Activated T-cell treated with anti-CD3 and anti-CD28 coated beads for 48 hours (primary cell): ENCODE measurements at regions not wholly inside any gene's neighbourhood (a gene's known extent, or its start where the extent isn't known, plus 50 kb on each side); places are given as distances from the start of the nearest gene placed in this dataset.

Experiments
- DNase-seq: peaks from one replicate; pipeline ENCODE4 v3.0.0-alpha.2; 2020; ENCODE audit warnings: low read depth

DNA sequence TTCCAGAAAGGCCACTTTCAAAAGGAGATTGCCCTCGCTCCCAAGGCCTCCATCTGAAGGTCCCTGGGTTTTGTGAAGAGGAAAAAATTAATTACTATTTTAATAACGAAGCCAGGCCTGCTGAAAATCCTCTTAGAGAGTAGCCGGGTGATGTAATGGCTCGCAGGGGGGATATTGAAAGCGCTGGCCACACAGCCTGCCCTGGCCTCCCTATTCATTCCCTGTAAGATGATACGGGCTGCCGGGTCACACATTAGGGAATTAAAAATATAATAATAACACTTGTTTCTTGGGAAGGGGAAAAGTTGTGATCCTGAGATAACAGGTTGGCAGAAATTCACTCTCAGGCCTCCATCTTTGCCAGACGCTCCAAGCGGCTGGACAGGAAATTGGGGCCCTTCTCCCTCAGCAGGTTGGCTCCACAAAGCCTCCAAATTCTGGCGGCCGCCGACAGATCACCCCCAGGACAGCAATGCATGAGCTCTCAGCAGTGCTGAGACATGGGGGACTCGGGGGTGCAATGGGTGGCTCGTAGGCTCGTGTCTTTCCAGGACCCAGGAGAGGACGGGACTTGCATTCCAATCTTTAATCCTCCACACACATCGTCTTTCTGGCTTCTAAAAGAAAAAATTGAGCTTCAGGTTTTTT, 299.9 kb upstream of the SALL3 start:
- DNase-seq: no peak

DNA sequence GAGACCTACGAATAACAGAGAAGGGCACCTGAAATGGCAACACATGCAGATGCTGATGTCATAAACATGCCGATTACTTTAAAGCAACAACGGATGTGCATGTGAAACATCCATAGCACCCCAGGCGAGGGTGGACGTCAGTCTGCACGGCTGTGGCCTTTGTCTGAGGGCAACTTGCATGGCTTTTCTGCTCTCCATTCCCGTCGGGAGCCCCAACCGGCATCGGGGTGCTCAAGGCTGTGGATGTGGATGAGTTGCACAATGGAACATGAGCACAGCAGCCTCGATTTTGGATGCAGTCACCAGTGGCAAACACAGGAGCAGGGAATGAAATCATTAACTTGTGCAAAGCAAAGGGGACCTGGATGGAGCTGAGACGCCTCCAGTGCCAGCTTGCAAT, 298.2 kb upstream of the SALL3 start:
- DNase-seq: no peak

DNA sequence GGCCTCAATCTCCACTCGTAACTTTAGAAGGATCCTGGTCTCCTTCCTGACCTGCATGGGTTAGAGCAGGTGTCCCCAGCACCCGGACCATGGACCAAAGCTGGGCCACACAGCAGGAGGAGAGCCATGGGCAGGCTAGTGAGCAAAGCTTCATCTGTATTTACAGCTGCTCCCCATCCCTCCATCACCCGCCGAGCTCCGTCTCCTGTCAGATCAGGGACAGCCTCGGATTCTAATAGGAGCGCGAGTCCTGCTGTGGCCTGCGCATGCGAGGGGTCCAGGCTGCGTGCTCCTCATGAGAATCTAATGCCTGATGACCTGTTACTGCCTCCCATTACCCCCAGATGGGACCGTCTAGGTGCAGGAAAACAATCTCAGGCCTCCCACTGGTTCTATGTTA, 297.7 kb upstream of the SALL3 start:
- no peak for DNase-seq

DNA sequence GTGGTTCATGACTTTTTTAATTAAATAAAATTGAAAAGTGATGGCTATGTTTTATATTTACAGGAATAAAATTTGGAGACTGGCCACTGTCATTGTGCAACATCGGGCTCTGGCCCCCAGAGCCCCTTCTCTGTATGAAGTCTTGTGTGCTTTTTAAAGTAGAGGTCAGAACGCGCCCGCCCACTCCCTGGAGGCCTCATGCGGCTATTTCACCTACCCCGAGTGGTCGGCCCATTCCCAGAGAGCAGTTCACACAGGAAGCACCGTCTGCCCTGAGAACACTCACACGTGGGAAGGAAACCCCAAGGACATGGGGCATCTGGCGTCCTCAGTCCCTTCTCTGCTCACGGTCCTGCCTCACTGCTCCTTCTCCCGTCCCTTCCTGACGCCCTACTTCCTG, 296.9 kb upstream of the SALL3 start:
- no peak for DNase-seq

DNA sequence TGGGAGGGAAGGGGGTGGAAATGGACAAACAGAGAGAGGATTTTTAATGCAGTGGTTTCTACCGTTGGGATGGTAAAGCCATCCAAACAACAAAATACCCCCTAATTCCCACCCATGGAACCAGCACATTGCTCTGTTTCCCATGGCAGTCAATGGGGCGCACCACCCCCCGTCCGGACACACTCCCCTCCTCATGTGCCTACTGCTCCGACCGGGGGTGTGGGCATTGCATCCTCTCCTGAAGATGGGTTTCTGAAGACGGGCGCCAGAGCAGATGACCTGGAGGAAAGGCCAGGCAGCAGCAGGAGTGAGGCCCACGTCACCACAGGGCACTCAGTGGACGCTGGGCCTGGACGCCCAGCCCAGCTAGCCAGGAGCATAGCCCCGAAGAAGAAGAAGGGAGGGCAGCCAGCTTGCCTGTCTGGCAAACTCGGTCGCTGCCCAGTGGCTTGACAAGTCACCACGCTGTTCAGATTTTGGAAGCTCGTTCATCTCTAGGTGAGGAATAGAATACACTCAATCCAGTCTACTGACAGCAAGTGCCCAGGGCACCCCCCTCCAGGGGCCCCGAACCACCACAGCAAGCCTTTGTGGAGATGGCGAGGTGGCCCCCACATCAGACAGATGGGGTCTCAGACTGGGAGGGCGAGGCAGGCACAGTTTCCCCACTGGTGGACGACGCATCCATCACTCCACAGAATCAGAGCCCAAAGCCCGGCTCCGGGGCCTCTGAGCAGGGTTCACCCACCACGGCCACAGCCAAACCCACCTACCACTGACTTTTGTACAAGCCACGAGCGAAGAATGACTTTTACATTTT, 296.2 kb upstream of the SALL3 start:
- DNase-seq: no peak

DNA sequence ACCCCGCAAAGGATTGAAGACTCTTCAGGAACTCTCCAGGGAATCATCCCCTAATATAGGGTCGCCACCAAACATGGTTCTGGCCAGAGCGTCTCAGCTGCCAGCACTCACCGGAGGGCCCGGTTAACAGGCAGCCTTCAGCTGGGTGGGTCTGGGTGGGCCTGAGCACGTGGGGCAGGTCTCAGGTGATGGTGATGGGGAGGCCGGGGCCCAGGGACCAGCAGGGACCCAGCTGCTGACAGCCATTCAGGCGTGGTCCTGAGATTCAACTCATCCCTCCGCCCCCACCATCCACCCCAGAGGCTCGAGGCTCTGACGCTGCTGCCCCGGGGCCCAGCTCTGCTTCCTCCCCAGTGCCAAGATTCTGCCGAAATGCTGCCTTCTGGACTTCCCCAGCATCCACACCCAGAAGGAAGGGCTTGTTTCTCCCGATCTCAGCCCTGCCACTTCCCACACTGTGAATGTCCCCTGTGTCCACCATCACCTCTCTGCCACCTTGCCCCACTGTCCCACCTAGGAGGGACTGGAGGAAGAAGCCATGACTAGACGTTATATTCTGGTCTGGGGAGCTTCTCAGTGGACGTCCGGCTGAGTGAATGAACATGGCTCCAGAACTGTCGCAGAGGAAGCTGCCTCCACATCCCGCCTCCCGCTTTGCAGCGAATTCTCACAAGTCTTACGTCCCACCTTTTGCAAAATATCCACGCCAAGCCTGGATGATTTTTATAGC, 294.2 kb upstream of the SALL3 start:
- DNase-seq: no peak

DNA sequence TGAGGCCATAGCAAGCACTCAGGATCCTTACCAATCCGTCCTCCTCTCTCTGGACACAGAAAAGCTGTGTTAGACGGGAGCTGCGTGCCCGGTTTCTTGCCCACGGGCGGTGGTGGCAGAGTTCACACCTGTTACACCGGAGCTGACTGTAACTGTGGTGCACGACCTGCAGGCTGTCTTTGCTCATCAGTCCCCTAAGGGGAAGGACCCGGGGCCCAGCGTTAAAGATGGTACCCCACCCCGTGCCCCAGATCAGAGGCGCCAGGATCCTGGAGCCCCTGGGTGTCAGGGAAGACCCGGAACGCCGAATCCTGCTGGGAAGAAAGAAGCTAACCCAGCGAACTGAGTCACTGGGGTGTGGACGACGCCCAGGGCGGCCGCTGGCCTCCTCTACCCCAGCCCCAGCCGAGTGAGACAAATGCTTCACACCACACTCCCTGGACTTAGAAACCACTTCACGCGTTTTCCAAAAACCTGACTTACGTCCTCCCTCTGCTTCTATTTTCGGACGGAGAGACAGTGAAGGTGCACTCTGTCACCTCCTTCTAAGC, 293.6 kb upstream of the SALL3 start:
- no peak for DNase-seq

DNA sequence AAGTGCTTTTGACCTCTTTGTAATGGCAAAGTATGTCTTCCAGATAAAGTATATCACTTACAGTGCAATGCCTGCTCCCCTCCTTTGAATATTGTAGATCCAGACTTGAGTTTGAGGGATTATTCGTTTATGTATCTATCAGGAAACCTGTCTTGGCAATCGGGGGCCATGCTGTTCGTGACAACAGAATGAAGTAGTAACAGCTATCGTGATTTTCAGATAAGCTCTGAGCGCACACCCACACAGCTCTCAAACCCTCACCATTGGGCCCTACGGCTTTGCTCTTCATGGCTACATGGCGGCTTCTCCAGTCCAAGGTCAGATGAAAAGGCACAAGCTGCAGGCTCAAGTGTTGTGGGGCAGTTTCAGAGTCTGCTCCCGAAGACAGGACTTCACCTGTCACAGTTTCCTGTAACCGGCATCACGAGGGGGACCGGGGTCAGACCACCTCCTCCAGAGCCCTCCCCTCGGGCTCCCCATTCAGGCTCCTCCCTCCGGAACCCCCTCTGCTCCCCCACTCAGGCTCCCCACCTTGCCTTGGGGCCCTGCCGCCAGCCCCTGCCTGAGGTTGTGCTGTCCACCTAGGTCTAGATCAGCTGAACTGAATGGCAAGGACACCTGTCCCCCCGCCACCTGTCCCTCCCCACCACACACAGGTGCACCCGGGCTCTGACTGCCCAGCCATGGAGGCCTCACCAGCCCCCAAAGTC, 292.5 kb upstream of the SALL3 start:
- DNase-seq: no peak

DNA sequence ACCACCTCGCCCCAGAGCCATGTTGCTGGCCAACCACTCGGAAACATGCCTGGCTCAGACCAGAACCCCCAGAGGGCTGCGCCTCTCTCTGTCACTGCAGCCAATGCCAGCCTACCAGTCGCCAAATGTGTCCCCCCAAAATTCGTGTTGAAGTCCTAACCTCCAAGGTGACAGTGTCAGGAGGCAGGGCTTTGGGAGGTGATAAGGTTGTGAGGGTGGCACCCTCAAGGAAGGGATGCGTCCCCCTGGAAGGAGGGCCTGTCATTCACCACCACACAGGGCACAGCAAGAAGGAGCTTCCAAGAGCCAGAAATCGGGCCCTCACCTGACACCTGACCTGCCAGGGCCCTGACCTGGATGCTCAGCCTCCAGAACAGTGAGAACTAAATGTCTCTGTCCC, 291.9 kb upstream of the SALL3 start:
- DNase-seq: no peak

DNA sequence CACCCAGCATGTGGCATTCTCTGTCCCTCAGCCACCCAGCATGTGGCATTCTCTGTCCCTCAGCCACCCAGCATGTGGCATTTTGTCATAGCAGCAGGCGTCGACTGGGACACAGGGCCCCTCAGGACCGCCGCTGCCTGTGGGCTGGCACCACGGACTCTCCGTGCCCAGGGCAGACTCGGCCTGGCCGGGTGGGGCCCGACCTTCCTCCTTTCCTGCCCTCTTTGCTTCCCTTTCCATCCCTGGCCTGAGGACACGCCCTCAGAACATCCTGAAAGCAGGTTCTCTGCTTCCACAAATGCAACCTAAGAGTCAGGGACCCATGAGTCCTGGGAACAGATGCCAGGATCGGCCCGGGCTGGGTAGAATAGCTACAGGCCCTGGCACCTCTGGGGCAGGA, 291.4 kb upstream of the SALL3 start:
- DNase-seq: no peak

DNA sequence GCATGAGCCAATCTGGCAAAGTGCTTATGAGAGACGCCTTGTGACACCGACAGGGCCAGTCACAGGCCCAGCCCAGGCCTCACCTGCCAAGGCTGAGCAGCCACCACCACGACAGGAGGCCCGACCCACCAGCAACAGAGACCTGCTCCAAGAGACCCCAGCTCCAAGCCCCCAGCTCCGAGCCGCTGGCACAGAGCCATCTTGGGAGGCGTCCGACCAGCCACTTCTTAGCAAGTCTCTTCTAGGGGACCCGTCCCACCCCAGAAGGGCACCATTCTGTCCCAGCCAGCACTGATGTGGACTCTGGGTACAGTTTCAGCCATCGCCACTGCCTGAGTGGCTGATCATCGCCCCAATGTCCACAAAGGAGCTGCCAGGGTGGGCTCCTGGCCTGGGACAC, 290.7 kb upstream of the SALL3 start:
- DNase-seq: no peak

DNA sequence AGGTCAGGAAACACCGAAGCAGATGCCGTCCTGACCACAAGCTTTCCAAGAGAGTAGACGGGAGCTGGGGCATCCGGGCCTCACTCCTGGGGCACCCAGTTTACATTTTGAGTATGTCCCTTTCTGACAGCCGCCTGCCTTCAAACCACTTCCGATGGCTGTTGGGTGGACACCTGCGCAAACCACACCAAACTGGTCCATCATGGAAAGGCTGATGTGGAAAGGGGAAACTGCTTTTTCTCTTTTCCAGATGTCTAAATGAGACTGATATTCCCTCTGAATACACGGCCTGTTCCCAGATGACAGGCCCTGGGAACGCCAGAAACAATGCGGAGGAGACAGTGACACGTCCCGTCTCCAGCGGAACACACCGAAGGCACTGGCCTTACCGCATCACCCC, 290.0 kb upstream of the SALL3 start:
- no peak for DNase-seq

DNA sequence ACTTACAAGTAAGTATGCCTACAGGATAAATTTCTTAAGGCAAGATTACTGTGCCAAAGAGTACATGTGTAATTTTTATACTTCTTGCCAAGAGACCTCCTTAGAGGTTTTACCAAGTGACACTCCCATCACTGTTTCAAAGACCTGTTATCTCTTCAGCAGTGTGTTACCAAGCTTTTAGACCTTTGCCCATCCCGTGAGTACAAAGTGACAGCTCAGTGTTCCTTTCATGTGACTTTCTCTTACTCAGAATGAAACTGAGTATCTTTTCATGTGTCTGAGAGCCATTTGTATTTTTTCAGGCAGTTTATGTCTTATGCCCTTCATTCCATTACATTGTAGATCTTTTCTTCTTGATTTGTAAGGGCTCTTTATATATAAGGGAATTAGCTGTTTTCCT, 287.5 kb upstream of the SALL3 start:
- DNase-seq: no peak

DNA sequence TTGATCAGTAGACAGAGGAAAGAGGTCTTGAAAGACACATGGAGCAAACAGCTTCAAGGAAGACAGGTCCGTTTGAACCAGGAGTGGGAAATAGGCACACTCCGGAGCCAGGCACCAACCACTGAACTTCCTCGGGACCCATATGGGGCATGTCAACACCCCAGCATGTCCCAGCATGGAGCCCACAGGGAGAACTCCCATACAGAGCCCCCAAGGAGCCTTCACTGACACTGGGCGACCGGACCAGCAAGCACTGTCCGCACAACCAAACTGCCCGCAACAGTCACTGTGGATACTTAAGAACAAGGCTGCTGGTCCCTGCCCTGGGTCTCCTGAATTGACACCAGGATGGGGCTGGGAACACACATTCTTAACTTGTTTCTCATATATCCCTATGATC, 286.2 kb upstream of the SALL3 start:
- no peak for DNase-seq

DNA sequence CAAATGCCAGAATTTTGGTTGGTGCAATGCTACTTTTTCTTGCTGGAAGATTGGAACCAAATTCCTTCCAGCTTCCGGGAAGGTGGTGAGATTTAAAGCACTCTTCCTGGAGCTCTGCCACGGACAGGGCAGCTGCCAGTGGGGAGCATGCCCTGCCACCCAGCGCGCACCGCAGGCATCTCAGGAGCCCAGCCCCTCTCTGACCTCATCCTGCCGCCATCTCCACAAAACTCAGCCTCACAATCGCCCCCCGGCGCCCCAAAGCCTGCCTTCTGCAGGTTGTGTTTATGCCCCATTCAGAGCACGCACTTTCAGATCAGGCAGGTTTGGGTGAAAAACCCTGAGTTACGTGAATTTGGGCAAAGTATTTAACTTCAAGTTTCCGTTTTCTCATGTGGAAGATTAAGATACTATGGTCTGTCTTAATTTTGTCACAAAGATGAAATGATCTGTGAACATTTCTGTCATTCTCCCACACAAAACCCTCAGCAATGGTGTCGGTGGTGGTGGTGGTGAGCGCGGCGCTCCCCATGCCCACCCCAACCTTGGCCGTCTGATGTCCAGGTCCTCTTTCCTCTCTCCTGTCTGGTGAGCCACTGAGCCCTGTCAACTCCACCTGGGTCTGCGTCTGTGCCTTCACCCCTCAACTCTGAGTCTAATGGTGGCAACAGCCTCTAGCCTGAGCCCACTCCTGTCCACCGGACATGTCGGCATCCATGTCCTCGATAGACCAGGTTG, 282.8 kb upstream of the SALL3 start:
- no peak for DNase-seq

DNA sequence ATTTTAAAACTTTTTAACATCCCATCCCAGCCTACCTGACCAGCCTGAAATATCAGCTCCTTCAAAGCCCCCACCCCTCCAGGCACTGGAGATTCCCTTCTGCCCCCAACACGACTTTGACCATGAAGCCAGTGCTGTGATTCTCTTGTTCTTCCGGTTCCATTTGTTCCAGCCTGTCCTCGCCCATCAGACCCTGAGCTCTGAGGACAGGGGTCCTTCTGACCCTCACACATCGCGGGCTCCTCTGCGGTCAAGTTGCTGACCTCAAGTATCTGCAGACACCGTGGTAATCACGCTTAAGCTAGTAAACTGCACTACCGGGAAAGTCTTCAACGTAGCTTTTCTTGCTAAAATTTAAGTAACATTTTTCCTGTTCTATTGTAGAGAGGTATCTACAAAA, 282.2 kb upstream of the SALL3 start:
- no peak for DNase-seq

DNA sequence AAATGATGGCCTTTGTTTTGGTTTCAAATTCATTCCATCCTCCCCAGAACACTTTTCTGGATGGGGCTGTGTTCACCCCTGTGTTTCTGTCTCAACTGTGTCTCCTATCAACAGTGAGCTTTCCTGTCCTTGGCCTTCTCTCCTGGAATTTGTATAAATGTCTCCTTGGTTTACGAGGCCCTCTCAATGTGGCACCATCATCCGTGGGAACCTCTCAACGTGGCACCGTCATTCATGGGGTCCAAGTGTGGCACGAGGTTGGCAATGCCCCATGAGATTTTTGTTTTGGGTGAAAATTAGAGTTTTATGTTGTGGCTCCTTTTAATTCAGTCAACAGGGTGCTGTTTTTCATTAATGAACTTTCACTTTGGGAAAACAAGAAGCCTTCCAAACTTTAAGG, 280.7 kb upstream of the SALL3 start:
- no peak for DNase-seq

DNA sequence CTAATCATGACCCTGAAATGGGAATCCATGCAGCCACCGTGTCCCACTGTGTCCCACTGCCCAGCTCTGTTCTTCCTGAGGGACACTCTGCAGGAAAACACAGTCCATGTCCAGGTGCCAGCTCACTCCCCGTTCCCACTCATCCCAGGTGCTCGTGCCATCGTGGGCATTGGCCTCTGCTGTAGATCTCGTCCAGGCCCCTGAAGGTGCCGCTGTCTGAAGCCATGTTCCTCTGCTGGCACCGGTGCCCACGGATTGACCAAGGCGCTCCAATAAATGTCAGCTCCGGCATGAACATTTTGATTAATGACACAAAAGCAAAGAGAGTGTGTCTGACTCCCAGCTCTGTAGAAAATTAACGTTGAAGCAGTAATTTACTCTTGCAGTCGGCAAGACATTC, 280.1 kb upstream of the SALL3 start:
- no peak for DNase-seq

DNA sequence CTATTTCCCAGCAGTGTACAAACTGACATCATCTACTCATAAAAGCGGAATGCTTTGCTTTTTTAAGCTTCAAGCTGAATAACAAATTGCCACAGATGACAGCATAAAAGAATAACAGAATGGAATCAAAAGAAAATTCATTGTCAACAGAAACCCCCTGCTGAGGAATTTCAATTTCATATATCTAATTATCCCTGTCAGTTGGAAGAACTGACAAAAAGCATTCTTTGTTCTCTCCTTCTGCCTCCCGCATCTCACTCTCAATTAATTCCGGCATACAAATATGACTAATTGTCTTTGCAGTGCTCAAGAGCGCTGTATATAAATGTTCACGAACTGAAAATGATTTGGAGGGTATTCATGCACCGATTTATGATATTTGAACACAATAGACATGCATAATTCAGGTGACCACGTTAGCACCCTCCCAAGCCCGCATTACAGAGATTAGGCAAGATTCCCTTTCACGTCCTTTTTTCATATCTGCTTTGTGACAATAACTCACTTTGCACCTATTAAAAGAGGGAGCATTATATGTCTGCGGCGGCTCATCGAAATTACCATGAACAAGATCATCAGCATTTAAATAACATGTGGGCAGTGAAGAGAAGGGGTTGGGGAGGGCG, 277.7 kb upstream of the SALL3 start:
- no peak for DNase-seq

DNA sequence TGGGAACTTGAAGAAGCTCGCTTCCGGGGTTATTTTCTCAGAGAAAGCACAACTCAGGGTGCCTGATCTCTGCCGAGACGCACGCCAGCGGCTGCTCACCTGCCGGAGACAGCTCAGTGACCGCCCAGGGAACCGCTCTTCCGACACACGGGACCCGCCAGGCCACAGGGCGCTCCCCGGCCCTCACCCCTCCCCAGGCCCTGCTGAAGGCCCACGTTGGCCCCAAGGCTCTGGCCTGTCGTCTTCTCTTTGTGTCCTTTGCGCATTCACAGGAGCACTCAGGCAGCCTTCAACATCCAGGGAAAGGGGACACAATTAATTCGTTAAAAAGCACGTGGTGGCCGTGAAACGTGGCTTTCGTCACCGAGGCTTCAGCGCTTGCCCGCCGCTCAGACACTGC, 276.3 kb upstream of the SALL3 start:
- DNase-seq: no peak

DNA sequence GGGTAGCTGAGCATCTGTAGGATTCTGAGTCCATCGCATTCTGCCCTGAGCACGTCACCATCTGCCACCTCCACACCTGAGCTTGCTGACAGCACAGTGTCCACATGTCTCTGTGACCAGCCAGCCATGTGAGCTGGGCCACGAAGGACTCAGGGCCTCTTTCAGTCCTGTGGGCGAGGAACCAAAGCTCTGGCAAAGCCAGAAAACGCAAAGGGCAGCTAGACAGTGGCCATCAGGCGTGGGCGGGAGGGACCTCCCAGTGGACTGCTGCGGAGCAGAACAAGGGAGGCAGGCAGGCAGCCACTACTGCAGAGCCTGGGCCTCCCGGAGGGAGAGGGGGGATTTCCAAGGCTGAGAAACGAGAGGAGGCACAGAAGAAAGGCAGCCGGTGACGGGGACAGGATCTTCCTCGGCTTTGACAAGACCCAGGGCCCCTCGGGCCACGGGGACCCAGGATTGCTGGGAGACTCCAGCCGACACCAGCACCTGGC, 274.6 kb upstream of the SALL3 start:
- DNase-seq: no peak
